Peyer's patch (tissue), 4 donors: ENCODE measurements at regions not wholly inside any gene's neighbourhood (a gene's known extent, or its start where the extent isn't known, plus 50 kb on each side); places are given as distances from the start of the nearest gene placed in this dataset.
A peak's percentile ranks its signal among the peaks of the same experiment; 100 is the strongest.
"Not testable (repeated sequence)": the region's sequence is repeated elsewhere in the genome, so short reads cannot be mapped to it uniquely, and the experiment has no call there.

ENCODE experiments used
- DNase-seq, 3 donors: peaks; one replicate each; pipeline ENCODE4 v3.0.0-alpha.2; 2017 to 2019
- H3K27ac ChIP-seq, 4 donors: fragments of 200-600 bp; sonication (generic); one replicate each; pipeline ENCODE4 v1.5.1; 2016 to 2019
- H3K27me3 ChIP-seq, 2 donors: fragments of 200-600 bp; sonication (generic); one replicate each; pipeline ENCODE4 v1.5.1; 2019
- H3K36me3 ChIP-seq, 3 donors: fragments of 200-600 bp; sonication (generic); one replicate each; pipeline ENCODE4 v1.5.1; 2016 to 2019
- H3K4me1 ChIP-seq, 4 donors: fragments of 200-600 bp; sonication (generic); one replicate each; pipeline ENCODE4 v1.5.1; 2016 to 2019
- H3K4me3 ChIP-seq, 4 donors: fragments of 200-600 bp; sonication (generic); 1 replicate in 3 of 4; 2 replicates in 1 of 4; pipeline ENCODE4 v1.5.1; 2016 to 2019; ENCODE audit warnings: mild to moderate bottlenecking in 1 of 4
- H3K9me3 ChIP-seq, 4 donors: fragments of 200-600 bp; sonication (generic); one replicate each; pipeline ENCODE4 v1.5.1; 2016 to 2019; ENCODE audit warnings: mild to moderate bottlenecking in 1 of 4
- CTCF ChIP-seq, 6 experiments: fragments of 450-650 bp in 4 of 6; fragments of 200-600 bp in 2 of 6; sonication (generic) in 1 of 6; IDR thresholded peaks; one replicate each; pipeline ENCODE4 v1.5.1; 2017 to 2019; ENCODE audit warnings: antibody characterized with exemption in 6 of 6, mild to moderate bottlenecking in 3 of 6, moderate library complexity in 1 of 6
- POLR2A ChIP-seq, 2 donors: fragments of 450-650 bp; IDR thresholded peaks; one replicate each; pipeline ENCODE4 v1.5.1; 2017; ENCODE audit warnings: antibody characterized with exemption in 2 of 2, mild to moderate bottlenecking in 2 of 2, moderate library complexity in 2 of 2

GRCh38 chr1:53395671-53396215, 63.5 kb upstream of the DMRTB1 start:
- TF ChIP-seq CTCF (IDR thresholded peaks at IDR 0.05), result no peak
- no peak for TF ChIP-seq POLR2A (IDR thresholded peaks at IDR 0.05)
- H3K9me3 ChIP-seq, result no peaks in the 10 kb centered on the region
- H3K4me1 ChIP-seq, result no peaks in the 10 kb centered on the region
- no peak overlapping the region for H3K27ac ChIP-seq
- DNase-seq, result peak in 1 of 3 donors; percentile 39
- H3K36me3 ChIP-seq, result no peaks in the 10 kb centered on the region
- H3K27me3 ChIP-seq, result no peaks in the 10 kb centered on the region
- no peak overlapping the region for H3K4me3 ChIP-seq

- no peaks in the 10 kb centered on the region for H3K9me3 ChIP-seq
- no peaks in the 10 kb centered on the region for H3K36me3 ChIP-seq
- peak in 1 of 3 donors; percentile 16 for DNase-seq
- no peak overlapping the region for H3K4me3 ChIP-seq
- no peaks in the 10 kb centered on the region for H3K27me3 ChIP-seq
- H3K4me1 ChIP-seq, result no peaks in the 10 kb centered on the region
- H3K27ac ChIP-seq, result no peak overlapping the region
- TF ChIP-seq CTCF (IDR thresholded peaks at IDR 0.05) (no peak), POLR2A (IDR thresholded peaks at IDR 0.05) (no peak)
Observed at GRCh38 chr1:53396573-53397268, 62.5 kb upstream of the DMRTB1 start.

- H3K27me3 ChIP-seq, result no peaks in the 10 kb centered on the region
- H3K4me3 ChIP-seq, result no peak overlapping the region
- no peaks in the 10 kb centered on the region for H3K4me1 ChIP-seq
- H3K36me3 ChIP-seq, result no peaks in the 10 kb centered on the region
- TF ChIP-seq CTCF (IDR thresholded peaks at IDR 0.05), result no peak
- no peak for TF ChIP-seq POLR2A (IDR thresholded peaks at IDR 0.05)
- DNase-seq, result no peak
- H3K27ac ChIP-seq, result no peak overlapping the region
- H3K9me3 ChIP-seq, result no peaks in the 10 kb centered on the region
Observed at GRCh38 chr1:53398091-53398490, 61.1 kb upstream of the DMRTB1 start.

GRCh38 chr1:53398576-53399365, 60.4 kb upstream of the DMRTB1 start:
- Histone ChIP-seq H3K4me1 (no peaks in the 10 kb centered on the region), H3K36me3 (no peaks in the 10 kb centered on the region), H3K27ac (no peak overlapping the region), H3K4me3 (no peak overlapping the region), H3K27me3 (no peaks in the 10 kb centered on the region), H3K9me3 (no peaks in the 10 kb centered on the region)
- no peak for DNase-seq
- TF ChIP-seq CTCF (IDR thresholded peaks at IDR 0.05) (no peak), POLR2A (IDR thresholded peaks at IDR 0.05) (no peak)

GRCh38 chr1:53399370-53400133, 59.6 kb upstream of the DMRTB1 start:
- H3K9me3 ChIP-seq, H3K4me1 ChIP-seq, H3K27ac ChIP-seq, DNase-seq, H3K4me3 ChIP-seq, H3K36me3 ChIP-seq, H3K27me3 ChIP-seq: not testable (repeated sequence)
